Mesothelial cell of epicardium (in vitro differentiated cells): ENCODE measurements at regions not wholly inside any gene's neighbourhood (a gene's known extent, or its start where the extent isn't known, plus 50 kb on each side); places are given as distances from the start of the nearest gene placed in this dataset.

ENCODE experiments used
- DNase-seq, 2 experiments: peaks; one replicate each; pipeline ENCODE4 v3.0.0; 2021; ENCODE audit warnings: low spot score in 2 of 2; ENCODE audit not compliant: unreplicated experiment in 2 of 2
- H3K27ac Mint-ChIP-seq: 2 replicates; pipeline ENCODE4 v1.8.0; 2021; ENCODE audit warnings: mixed read lengths
- H3K27me3 Mint-ChIP-seq: 2 replicates; pipeline ENCODE4 v1.8.0; 2021; ENCODE audit warnings: low read depth, mixed read lengths
- H3K36me3 Mint-ChIP-seq: 2 replicates; pipeline ENCODE4 v1.8.0; 2021; ENCODE audit warnings: mixed read lengths
- H3K4me1 Mint-ChIP-seq: 2 replicates; pipeline ENCODE4 v1.8.0; 2021; ENCODE audit warnings: mixed read lengths
- H3K4me3 Mint-ChIP-seq: 2 replicates; pipeline ENCODE4 v1.8.0; 2021; ENCODE audit warnings: mild to moderate bottlenecking, moderate library complexity, mixed read lengths
- H3K9me3 Mint-ChIP-seq: 2 replicates; pipeline ENCODE4 v1.8.0; 2021; ENCODE audit warnings: mixed read lengths
- TF ChIP-seq, protein P1 (sequence below): fragments of 200-600 bp; sonication (generic); IDR thresholded peaks from one replicate; pipeline ENCODE4 v1.5.0; 2021; ENCODE audit warnings: antibody characterized with exemption; ENCODE audit not compliant: unreplicated experiment

DNA sequence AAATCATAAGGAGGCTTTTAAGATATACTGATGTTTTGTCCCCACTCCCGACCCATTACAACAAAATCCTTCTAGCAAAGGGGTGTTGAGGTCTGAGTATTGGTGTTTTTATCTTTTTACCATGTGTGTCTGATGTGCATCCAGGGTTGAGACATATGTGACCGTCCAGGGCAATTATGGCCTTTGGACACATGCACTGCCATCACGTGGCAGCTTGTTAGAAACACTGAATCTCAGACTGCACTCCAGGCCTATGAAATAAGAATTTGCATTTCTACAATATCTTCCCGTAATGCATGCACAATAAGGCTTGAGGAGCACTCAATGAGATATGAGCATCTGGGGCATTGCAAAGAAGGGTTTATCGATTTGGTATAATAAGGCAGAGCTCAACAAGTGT is 235.1 kb upstream of the ZNF804A start:
- H3K27me3 Mint-ChIP-seq = no peaks in the 10 kb centered on the region
- TF ChIP-seq, protein P1, sequence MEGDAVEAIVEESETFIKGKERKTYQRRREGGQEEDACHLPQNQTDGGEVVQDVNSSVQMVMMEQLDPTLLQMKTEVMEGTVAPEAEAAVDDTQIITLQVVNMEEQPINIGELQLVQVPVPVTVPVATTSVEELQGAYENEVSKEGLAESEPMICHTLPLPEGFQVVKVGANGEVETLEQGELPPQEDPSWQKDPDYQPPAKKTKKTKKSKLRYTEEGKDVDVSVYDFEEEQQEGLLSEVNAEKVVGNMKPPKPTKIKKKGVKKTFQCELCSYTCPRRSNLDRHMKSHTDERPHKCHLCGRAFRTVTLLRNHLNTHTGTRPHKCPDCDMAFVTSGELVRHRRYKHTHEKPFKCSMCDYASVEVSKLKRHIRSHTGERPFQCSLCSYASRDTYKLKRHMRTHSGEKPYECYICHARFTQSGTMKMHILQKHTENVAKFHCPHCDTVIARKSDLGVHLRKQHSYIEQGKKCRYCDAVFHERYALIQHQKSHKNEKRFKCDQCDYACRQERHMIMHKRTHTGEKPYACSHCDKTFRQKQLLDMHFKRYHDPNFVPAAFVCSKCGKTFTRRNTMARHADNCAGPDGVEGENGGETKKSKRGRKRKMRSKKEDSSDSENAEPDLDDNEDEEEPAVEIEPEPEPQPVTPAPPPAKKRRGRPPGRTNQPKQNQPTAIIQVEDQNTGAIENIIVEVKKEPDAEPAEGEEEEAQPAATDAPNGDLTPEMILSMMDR = no peak

DNA sequence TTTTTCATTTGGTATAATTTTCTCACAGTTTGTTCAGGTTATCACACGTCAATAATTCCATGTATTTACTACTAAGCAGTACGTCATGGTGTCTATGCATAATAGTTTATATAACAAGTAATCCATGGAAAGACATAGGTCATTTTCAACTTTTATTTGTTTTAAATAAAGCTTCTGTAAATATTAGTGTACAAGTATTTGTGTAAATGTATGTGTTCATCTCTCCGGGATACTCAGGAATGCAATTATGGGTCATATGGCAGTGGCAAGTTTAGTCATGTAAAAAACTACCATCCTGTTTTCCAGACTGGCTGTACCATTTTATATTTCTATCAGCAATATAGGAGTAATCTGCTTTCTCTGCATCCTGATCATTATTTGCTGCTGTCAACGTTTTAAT is 231.1 kb upstream of the ZNF804A start:
- TF ChIP-seq, protein P1 = no peak
- Mint-ChIP-seq H3K27ac (no peak overlapping the region), H3K4me1 (no peaks in the 10 kb centered on the region), H3K4me3 (no peak overlapping the region), H3K36me3 (no peaks in the 10 kb centered on the region), H3K9me3 (peaks cover 4% of the 10 kb centered on the region), H3K27me3 (no peaks in the 10 kb centered on the region)
- DNase-seq = no peak

More for the DNA sequence above, 235.1 kb upstream of the ZNF804A start:
- H3K4me3 Mint-ChIP-seq = no peak overlapping the region
- H3K36me3 Mint-ChIP-seq = no peaks in the 10 kb centered on the region
- no peaks in the 10 kb centered on the region for H3K4me1 Mint-ChIP-seq
- no peak for DNase-seq
- H3K9me3 Mint-ChIP-seq = no peaks in the 10 kb centered on the region
- no peak overlapping the region for H3K27ac Mint-ChIP-seq

DNA sequence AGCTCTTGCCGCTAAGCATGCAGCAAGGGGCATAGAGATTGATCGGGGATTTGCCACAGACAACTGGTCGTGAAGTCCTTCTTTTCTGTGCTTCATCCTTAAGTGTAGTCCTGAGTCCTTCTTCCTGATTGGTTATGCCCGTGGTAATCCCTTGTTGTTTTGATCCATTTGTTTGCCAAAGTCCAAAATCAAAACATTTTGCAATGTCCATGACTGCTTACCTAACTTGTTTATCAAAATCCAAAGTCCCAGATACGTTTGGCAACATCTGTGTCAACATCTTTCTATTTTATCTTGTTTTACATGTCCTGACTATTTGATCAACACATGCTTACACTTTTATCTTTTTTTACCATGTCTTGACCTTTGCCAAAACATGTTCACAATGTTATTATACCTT is 229.0 kb upstream of the ZNF804A start:
- DNase-seq = no peak
- H3K27ac Mint-ChIP-seq = no peak overlapping the region
- H3K4me1 Mint-ChIP-seq = no peaks in the 10 kb centered on the region
- no peak overlapping the region for H3K4me3 Mint-ChIP-seq
- peaks cover 5% of the 10 kb centered on the region for H3K9me3 Mint-ChIP-seq
- H3K36me3 Mint-ChIP-seq = no peaks in the 10 kb centered on the region
- no peaks in the 10 kb centered on the region for H3K27me3 Mint-ChIP-seq
- TF ChIP-seq, protein P1 = no peak

DNA sequence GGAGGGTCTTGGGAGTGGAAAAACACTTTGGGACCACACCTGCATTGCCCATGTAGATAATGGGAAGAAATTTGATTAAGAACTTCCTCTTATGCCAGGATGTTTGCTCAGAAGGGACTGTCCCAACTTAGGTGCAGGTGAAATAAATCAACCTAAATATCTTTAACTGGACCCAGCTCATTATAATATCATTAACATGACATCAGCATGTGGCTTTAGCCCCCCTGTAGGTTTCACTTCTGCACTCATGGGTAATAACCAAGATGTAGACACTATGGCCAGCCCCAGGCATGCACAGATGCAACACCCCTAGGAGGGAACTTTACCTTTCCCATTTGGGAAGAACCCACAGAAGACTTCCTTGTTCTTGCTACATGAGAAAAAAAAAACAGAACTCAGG is 227.4 kb upstream of the ZNF804A start:
- Mint-ChIP-seq H3K4me3 (no peak overlapping the region), H3K36me3 (no peaks in the 10 kb centered on the region), H3K27ac (peak overlapping the region; percentile 8), H3K4me1 (no peaks in the 10 kb centered on the region), H3K9me3 (peaks cover 14% of the 10 kb centered on the region), H3K27me3 (no peaks in the 10 kb centered on the region)
- TF ChIP-seq, protein P1 = no peak
- DNase-seq = no peak

DNA sequence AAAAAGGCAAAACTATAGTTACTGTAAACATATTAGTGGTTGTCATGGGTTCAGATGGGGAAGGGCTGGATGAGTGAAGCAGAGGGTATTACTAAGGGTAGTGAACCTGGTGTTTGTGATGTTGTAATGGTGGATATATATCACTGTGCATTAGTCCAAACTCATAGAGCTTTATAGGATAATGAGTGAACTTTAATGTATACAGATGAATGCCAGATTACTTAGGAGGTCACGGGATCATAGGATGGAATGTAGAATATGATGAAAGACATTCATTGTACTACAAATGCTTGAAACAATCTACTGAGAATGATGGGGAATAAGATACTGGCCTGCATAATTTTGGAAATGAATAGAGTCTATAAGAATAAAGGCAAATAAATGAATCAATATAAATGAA is 226.7 kb upstream of the ZNF804A start:
- Mint-ChIP-seq H3K36me3 (no peaks in the 10 kb centered on the region), H3K27me3 (no peaks in the 10 kb centered on the region)

More for the DNA sequence above, 226.7 kb upstream of the ZNF804A start:
- TF ChIP-seq, protein P1 = no peak
- no peak for DNase-seq
- no peak overlapping the region for H3K4me3 Mint-ChIP-seq
- H3K27ac Mint-ChIP-seq = peak overlapping the region; percentile 8
- H3K4me1 Mint-ChIP-seq = no peaks in the 10 kb centered on the region
- peaks cover 14% of the 10 kb centered on the region for H3K9me3 Mint-ChIP-seq
